GM19438 (cell line): ENCODE measurements at regions not wholly inside any gene's neighbourhood (a gene's known extent, or its start where the extent isn't known, plus 50 kb on each side); places are given as distances from the start of the nearest gene placed in this dataset.
A peak's percentile ranks its signal among the peaks of the same experiment; 100 is the strongest.

Experiments used
- ATAC-seq: cut with Tn5 transposase; IDR thresholded peaks from one replicate; pipeline ENCODE4 v1.9.1; 2021; ENCODE audit warnings: low read depth; ENCODE audit not compliant: unreplicated experiment

- no peak for ATAC-seq
Measured at GRCh38 chr6:130754786-130755367, 72.3 kb upstream of the SMLR1 start.

- no peak for ATAC-seq
Measured at GRCh38 chr6:130755368-130756034, 71.7 kb upstream of the SMLR1 start.

DNA sequence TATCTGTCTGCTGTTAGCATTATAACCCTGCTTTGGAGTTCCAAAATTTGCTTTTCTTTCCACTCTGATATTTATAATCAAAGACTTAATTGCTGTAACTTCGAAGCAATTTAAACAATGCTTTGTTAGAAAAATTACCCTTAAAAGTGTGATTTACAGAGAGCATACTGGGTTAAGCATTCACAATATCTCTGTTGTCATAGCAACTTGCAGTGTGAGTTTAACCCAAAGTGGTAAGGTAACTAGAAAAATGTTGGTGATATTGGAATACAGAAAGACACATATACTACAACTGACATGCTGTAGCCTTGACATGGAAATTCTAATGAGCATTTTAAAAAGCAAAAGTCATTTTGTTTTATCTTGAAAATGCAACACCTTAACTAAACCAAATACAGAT lies 70.4 kb upstream of the SMLR1 start:
- ATAC-seq, result no peak

GRCh38 chr6:130758813-130759212 lies 68.4 kb upstream of the SMLR1 start:
- ATAC-seq, result no peak

DNA sequence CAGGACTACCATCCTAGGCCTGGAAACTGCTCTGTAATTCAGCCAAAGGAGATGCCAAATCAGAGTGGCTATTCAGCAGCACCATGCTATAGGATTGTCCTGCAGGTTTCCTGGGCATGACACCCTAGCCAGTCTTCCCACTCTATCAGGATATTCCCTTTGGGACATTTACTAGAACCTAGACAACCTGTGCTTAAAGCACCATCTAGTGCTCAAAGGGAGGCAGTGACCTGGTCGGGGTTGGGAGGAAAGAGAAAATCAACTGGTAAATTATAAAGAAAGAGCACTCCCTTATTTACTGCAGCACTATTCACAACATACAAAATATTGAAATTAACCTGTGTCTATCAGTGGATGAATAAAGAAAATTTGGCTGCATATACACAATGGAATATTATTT lies 67.2 kb upstream of the SMLR1 start:
- ATAC-seq, result no peak

- no peak for ATAC-seq
Measured at GRCh38 chr6:130761286-130761685, 65.9 kb upstream of the SMLR1 start.

DNA sequence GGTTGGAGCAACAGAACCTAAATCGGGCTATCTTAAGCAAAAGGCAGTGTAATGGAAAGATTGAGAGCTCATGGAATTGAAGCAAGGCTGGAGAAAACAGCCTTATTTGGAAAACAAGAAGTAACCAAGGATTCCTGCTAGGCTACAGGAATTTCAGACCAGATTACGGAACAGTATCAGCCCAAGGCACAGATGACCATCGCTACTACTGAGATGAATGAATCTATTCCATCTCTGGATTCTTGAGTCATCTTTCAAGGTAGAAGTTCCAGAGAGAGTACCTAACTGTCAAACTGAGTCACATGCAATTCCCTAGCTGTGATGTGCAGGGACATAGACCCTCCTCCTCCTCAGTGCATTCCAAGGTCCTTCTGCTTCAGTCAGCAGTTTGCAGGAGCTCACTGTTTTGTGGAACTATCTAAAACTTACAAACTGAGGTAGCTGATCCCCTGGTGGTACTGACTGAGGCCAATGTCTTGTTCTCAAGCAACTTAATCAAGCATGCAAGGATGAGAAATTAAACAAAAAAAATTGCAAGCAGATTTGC lies 62.0 kb upstream of the SMLR1 start:
- ATAC-seq, result no peak

- no peak for ATAC-seq
Measured at GRCh38 chr6:130766239-130767144, 60.7 kb upstream of the SMLR1 start.

- ATAC-seq, result no peak
Measured at GRCh38 chr6:130769861-130770260, 57.3 kb upstream of the SMLR1 start.

DNA sequence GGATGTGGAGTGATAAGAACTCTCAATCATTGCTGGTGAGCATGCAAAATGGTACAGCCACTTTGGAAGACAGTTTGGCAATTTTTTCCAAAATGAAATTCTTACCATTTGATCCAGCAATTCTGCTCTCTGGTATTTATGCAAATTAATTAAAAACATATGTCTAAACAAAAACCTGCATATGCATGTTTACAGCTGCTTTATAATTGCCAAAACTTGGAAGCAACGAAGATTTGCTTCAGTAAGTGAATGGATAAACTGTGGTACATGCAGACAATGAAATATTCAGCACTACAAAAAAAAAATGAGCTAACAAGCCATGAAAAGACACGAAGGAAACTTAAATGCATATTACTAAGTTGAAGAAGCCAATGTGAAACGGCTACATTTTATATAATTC lies 55.5 kb upstream of the SMLR1 start:
- no peak for ATAC-seq

DNA sequence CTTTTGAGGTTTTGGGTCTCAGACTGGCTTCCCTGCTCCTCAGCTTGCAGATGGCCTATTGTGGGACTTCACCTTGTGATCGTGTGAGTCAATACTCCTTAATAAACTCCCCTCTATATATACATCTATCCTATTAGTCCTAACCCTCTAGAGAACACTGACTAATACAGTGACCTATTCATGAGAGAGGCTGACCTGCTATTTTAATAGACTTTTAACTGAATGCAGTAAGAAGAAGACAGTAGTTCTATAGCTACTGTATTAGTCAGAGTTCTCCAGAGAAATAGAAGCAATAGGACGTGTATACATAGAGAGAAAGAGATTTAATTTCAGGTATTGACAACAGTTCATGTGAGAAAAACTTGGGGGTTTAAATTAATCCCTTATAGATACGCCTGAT lies 53.3 kb upstream of the SMLR1 start:
- no peak for ATAC-seq

- ATAC-seq, result no peak
Measured at GRCh38 chr6:130775411-130776012, 51.7 kb upstream of the SMLR1 start.

GRCh38 chr6:130776287-130776925 lies 50.8 kb upstream of the SMLR1 start:
- ATAC-seq, result peak; percentile 95
